NOMO-1 treated with dmso at 0.1 percent for 144 hours (cell line): ENCODE measurements at regions not wholly inside any gene's neighbourhood (a gene's known extent, or its start where the extent isn't known, plus 50 kb on each side); places are given as distances from the start of the nearest gene placed in this dataset.

Experiments
- DNase-seq: peaks from one replicate; lab custom pipeline; 2025; ENCODE audit not compliant: unreplicated experiment; lab: John Stamatoyannopoulos, UW

DNA sequence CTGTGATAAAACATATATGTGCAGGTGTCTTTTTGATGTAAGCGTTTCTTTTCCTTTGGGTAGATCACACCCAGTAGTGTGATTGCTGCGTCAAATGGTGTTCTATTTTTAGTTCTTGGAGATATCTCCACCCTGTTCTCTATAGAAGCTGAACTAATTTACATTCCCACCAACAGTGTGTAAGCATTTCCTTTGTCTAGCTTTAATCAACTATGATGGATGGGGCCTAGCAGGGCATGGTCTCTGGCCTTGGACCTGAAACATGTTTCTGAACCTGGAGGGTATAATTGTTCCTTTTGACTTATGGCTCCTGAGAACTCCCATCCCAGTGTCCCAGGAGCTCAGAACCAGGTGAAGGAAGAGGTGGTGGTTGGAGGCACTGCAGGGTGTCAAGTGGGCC, 93.9 kb downstream of the HAPSTR1 start:
- no peak for DNase-seq

DNA sequence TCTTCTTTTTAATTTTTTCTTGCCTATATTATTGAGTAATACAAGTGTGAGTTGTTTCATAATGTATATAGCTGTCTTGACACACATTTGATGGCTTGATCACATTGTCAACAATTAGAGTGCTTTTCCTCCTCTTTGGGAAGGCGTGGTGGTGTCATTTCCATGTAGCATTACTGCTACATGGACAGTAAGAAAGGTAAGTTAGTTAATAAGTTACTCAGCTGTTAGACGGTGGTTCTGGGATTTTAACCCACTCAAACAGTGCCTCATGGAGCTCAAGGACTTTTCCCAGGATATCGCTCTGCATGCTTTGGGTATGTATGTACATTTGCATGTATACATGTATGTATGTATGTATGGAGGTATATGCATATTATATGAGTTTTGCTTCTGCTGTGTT, 94.6 kb downstream of the HAPSTR1 start:
- DNase-seq: no peak

DNA sequence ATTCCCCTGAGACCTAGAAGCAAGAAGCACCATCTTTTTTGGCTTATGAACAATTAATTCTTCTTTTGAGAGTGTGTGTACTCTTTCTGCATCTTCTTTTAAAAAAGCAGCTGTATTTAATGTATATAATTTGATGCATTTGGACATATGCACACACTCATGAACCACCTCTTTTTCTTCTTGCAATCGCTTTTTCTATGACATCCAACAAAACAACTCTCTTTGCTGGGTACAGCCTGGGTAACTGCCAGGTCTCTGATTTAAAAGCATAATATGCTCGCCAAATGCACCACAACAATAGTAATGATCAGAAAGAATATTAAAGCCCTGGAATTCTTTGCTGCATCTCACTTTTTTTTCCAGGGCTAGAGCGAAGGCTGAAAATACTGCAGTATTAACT, 97.3 kb downstream of the HAPSTR1 start:
- DNase-seq: no peak

DNA sequence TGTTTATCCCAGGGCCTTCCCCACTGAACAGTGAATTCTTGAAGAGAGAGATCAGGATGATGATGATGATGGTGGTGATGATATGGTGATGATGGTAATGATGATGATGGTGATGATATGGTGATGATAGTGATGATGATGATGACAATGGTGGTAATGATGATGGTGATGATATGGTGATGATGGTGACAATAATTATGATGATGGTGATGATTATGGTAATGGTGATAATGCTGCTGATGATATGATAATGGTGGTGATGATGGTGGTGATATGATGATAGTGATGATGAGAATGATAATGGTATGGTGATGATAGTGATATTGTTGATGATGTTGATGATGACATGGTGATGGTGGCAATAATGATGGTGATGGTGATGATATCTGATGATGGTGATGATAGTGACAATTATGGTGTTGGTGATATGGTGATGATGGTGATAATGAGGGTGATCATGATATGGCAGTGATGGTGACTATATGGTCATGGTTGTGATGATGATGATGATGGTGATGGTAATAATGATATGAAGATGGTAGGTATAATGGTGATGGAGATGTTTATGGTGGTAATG, 99.9 kb downstream of the HAPSTR1 start:
- no peak for DNase-seq

DNA sequence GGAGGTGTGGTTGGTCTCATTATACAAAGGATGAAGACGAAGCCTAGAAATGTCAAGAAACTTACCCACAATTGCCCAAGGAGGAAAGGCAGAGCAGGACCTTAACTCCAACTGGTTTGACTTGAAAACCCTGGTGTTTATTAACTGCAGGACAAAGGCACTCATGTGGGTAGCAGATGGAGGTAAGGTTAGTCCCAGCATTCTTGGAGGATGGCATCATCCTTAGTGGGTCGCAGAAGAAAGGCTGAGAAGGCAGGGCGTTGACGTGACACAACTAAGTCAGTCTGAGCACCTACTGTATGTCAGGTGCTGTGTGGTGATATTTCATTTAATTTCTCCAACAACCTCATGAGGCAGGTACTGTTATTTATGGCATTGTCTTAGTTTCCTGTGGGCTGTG, 101.3 kb downstream of the HAPSTR1 start:
- DNase-seq: no peak

DNA sequence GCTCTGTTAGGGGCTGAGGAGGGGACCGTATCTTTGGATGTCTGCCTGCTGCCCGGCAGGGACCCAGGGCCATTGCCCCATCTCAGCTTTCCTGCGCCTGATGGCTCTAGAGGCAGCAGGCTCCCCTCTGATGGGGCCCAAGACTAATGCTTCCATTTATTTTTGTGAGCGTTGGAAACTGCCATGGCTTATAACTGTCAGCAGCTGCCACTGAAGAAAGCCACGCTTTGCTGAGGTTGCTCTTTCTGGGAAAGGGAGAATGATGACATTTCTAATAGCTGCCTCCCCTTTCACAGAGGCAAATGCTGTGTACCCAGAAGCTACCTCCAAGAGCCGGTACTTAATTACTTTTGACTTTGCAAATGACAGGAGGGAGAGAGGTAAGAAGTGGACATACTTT, 103.8 kb downstream of the HAPSTR1 start:
- no peak for DNase-seq

DNA sequence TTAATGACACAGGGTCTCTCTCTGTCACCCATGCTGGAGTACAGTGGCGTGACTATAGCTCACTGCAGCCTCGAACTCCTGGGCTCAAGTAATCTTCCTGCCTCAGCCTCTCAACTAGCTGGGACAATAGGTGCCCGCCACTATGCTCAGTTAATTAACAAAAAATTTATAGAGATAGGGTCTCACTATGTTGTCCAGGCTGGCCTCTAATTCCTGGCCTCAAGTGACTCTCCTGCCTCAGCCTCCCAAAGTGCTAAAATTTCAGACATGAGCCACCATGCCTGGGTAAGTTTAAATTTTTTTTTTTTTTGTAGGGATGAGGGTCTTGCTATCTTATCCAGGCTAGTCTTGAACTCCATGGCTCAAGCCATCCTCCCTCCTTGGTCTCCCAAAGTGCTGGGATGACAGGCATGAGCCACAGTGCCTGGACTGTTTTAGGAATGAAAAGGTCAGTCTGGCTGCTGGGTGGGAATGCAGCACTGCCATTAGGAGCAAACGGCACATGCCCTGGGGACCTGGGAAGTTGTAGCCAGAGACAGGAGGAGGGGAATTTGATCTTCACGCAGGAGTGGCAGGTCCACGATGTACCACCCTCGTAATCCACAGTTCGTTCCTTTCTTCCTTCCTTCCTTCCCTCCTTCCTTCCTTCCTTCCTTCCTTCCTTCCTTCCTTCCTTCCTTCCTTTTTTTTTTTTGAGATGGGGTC, 106.7 kb downstream of the HAPSTR1 start:
- no peak for DNase-seq

DNA sequence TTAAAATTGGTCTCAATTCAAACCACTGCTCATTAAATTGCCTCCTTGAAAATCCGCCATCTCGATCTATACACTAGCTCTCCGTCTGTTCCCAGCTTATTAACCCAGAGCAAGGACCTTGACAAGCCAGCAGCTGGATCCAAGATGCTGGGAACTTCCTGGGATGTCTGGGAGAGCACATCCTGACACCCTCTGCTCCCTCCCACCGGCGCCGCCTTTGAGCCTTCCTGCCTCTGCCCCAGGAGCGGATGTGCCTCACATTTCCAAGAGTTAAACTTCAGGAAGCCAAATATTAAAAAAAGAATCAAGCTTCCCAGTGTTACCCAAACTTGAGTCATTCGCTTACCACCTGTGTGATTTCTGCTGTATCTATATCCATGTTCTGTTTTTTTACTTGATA, 107.9 kb downstream of the HAPSTR1 start:
- no peak for DNase-seq

DNA sequence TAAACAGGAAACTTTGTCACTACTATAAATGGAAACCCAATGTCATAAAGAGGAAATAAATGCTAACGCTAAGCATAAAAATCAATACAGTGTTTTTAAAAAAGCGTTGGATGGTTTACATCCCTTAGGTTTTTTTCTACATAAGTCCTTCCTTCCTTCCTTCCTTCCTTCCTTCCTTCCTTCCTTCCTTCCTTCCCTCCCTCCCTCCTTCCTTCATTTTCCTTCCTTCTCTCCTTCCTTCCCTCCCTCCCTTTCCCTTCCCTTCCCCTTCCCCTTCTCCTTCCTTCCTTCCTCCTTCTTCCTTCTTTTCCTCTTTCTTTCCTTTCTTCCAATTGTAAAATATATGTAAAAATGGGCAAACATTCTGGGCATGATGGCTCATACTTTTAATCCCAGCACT, 108.3 kb downstream of the HAPSTR1 start:
- no peak for DNase-seq

DNA sequence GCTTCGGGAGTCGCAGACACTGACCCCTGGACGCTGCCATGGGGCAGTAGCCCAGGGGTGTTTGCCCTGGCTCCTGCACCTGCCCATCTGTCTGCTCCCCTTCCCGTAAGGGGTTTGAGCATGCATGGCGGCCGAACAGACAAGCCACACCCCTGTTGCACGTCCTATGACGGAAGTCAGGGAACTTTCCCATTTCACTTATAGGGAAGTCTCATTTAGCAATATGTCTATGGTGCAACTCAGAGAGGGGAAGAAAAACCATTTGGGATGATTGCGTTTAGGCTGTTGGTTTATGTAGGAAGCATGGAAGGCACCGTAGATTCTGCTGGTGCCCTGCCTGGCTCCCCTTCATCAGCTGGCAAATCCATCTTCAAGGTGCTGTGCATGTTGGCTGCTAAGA, 112.5 kb downstream of the HAPSTR1 start:
- DNase-seq: no peak

DNA sequence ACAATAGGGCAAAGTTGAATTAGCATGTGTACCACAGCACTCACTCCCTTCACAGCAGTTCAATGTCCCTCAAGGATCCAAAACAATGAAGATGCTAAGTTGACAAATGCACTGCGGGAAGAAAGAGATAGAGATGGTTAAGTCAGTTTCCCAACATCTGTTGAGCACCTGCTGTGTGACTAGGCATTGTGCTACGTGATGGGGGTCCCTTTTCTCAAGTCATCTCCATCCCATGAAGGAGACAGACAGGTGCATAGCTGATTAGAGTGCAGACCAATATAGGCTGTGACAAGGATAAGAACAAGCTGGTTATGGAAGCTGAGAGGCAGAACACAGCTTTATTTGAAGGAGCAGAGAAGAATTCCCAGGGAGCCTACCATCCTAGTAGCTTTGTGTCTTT, 114.2 kb downstream of the HAPSTR1 start:
- DNase-seq: no peak

DNA sequence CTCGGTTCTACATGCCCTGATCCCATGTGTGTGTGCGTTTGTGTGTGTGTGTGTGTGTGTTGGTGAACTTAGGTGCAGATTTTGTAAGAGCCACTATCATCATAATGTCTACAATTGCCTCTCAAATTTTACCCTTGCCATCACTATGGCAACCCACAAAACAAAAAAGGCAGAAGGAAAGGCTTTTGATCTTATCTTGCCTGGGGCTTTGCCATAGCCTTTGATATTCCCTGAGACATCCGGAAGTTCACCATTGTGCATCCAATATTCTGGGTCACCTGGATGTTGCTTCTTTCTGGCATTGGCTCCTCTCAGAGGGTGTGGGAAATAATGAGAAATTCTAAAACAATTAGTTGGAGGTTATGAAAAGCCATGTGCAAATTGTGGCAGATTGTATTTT, 114.7 kb downstream of the HAPSTR1 start:
- no peak for DNase-seq

DNA sequence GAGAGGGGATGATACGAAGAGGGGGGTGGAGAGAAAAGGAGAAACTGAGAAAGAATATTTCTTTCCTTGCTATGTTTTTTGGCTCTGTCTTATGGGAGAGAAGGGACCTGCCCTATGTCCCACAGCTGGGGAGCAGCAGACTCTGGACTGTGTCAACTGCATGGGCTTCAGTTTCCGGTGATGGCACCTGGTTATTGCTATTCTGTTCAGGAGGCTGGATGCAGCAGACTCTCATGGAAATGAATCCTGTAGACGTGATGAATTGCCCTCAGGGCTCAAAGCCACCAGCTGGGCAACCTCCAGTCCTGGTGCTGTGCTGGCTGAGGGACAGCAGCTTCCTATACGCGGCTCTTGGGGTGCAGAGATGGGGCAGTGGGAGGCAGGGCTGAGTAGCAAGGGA, 121.2 kb downstream of the HAPSTR1 start:
- no peak for DNase-seq

DNA sequence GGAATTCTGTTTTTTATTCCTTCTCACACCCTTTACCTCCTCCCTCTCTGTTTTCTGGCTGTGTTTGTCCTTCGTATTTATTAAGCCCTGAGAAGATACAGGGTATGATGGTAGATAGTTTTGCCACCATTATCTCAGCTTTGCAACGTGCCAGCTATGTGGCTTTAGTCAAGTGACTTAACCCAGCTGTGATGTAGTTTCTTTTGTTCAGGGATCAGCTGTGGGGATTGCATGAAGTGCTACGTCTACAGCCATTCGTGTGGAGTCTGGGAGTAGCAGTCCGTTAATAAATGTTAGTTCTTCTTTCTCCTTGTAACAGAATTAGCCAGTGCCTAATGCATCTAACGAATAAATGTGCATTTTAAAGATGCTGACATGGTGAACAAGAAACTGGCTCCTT, 128.4 kb downstream of the HAPSTR1 start:
- DNase-seq: no peak

DNA sequence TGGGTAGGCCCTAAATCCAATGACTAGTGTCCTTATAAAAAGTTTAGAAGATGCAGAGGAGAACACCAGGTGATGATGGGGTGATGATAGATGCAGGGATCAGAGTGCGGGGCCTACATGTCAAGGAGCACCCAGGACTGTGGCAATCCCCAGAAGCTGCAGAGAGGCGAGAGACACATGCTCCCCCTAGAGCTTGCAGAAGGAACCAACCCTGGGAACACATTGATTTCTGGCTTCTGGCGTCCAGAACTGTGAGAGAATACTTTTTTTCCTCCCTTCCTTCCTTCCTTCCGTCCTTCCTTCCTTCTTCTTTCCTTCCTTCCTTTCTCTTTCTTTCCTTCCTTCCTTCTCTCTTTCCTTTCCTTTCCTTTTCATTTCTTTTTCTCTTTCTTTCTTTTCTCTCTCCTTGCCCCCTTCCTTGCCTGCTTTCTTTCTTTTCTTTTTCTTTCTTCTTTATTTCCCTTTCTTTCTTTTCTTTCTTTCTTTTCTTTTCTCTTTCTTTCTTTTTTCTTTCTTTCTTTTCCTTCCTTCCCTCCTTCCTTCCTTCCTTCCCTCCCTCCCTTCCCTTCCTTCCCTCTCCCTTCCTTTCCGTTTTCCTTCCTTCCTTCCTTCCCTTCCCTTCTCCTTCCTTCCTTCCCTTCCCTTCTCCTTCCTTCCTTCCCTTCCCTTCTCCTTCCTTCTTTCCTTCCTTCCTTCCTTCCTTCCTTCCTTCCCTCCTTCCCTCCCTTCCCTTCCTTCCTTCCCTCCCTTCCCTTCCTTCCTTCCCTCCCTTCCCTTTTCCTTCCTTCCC, 134.3 kb downstream of the HAPSTR1 start:
- no peak for DNase-seq

DNA sequence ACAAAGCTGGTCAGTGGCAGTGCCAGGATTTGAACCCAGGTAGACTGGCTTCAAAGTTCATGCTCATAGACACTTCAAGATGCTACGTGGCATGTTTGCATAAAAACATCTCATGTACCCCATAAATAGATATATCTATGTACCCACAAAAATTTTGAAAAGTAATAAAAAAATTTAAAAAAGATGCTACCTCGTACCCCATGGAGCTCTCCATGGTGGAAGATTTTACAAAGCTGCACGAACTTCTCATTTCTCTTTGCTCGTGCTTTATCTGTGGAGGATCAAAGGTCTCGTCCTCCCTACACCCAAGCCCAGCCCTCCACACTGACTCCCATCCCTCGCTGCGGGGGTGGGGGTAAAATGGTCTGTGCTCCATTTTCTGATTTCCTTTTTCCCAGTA, 135.5 kb downstream of the HAPSTR1 start:
- no peak for DNase-seq

DNA sequence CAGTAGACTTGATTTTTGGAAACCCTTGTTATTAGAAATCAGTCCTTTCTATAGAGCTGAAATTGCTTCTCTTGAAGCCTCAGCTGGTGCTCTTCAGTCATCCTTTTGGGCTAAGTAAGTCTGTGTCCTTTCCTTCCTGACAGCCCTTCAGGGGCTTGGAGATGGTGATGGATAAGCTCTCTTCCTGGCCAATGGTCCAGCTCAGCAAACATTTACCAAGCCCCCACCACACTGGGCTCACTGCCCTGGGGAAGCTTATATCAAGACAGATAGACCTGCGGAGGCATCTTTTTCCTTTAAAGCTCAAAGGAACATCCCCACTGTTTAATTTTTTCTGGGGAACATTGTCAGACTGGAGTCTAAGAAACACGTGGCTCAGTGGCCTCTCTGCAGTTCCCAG, 139.6 kb downstream of the HAPSTR1 start:
- DNase-seq: no peak

DNA sequence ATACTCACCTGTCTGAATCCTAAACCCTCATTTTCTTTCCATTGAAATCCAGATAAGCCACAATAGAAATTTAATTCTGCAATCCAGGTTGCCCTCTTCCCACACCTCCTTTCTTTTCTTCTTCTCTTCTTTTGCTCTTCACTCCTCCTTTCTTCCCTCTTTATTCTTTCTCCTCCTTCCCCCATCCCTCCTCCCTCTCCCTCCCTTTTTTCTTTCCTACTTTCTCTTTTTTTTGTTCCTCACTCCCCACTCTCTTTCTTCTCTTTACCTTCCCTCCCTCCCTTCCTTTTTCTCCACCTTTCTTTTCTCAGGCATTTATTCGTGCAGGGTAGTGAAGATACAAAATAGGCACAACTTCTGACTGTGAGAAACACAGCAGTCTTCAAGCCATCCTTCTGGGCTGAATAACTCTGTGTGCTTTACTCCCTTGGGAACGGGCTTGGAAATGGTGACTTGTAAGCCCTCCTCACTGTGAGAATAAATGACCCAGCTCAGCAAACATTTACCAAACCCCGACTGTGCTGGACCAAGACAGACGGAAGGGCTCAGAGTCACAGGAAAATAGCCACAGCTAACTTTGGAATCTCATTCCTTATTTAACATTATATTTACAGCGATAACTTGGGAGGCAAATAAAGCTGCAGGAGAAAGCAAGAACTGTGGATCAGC, 140.8 kb downstream of the HAPSTR1 start:
- DNase-seq: no peak

DNA sequence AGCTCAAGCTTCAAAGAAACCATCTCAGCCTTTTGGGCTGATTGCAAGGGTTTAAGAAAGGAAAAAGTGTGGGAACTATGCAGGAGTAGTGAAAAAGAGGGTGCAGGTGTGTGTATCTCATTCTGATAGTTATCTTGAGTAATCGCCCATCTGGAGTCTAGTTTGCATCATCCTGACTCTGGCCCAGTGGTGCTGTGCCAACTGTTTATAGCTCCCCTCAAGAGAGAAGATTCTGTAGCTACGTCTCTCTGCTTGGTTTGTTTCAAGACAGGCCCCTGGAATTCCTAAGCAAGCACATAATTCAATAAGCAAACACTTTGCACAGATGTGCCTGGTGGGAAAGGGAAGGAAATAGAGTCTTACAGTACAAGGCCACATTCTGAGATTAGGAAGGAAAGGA, 144.4 kb downstream of the HAPSTR1 start:
- no peak for DNase-seq

DNA sequence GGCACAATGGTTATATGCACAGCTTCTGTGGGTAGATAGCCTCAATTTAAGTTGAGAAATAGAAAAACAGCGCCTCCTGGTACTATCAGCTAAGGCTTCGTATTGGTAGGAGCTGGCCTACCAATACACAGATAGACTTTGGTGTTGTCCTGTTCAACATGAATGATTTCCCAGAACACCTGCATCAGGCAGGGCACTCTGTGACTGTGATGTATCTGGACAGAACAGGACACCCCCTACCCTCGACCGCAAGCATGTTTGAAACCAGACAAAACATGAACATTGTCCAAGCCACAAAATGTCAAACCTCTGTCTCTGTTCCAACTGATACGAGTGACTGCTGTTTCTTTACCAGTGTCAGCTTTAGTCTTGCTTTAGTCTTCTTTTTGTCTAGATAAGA, 144.9 kb downstream of the HAPSTR1 start:
- no peak for DNase-seq

DNA sequence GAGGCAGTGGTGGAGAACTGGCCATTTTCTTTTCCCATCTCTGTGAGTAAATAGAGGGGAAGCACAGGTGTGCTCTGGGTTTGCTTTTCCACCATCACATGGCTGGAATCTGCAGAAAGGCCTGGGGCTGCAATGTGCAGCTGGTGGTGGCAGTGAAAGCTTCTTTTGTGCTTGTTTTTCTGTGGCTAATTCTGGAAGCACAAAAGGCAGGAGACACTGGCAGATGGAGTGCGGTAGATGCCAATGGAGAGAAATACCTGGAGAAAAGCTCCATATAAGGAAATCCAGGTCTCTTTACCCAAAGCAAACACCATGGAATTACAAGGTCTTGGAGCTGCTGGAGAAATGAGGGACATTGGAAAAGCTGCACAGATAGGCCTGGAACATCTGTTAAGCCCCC, 146.9 kb downstream of the HAPSTR1 start:
- no peak for DNase-seq

DNA sequence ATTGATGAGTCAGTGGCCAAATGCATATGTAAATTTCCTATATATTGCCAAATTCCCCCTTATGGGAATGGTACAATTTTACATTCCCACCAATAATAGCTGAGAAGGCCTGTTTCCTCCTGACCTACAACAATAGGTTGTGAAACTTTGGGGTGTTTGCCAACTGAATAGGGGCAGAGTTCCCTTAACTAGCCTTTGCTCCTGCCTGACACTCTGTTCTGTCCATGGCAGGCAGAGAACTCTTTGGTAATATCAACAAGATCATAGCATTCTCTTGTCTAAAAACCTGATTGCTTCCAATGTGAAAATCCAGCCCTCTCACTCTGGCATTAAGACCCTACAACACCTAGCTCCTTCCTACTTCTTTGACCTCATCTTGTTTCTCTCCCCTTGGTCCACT, 149.7 kb downstream of the HAPSTR1 start:
- no peak for DNase-seq
